Loucy (cell line): ENCODE measurements at regions not wholly inside any gene's neighbourhood (a gene's known extent, or its start where the extent isn't known, plus 50 kb on each side); places are given as distances from the start of the nearest gene placed in this dataset.

ENCODE experiments used
- H2AFZ ChIP-seq: fragments of 200-600 bp; sonication (generic); 2 replicates; pipeline ENCODE4 v1.6.0; 2016; ENCODE audit warnings: antibody characterized with exemption, mild to moderate bottlenecking, low read length, moderate library complexity
- H3F3A ChIP-seq: fragments of 200-600 bp; 2 replicates; pipeline ENCODE4 v1.6.0; 2016; ENCODE audit warnings: antibody characterized with exemption, low read depth, mild to moderate bottlenecking
- H3K27me3 ChIP-seq: fragments of 200-600 bp; sonication (generic); 2 replicates; pipeline ENCODE4 v1.6.1; 2014; ENCODE audit warnings: low read length, mild to moderate bottlenecking; ENCODE audit not compliant: insufficient read depth, poor library complexity, severe bottlenecking
- H3K36me3 ChIP-seq: fragments of 200-600 bp; sonication (generic); 2 replicates; pipeline ENCODE4 v1.6.1; 2016; ENCODE audit warnings: low read length; ENCODE audit not compliant: insufficient read depth
- H3K4me1 ChIP-seq: fragments of 200-600 bp; sonication (generic); 2 replicates; pipeline ENCODE4 v1.5.1; 2014; ENCODE audit warnings: low read length, mild to moderate bottlenecking; ENCODE audit not compliant: insufficient read depth, poor library complexity, severe bottlenecking
- H3K4me2 ChIP-seq: fragments of 200-600 bp; sonication (generic); 2 replicates; pipeline ENCODE4 v1.6.0; 2014; ENCODE audit warnings: antibody characterized with exemption, low read length, low read depth, mild to moderate bottlenecking; ENCODE audit not compliant: poor library complexity, severe bottlenecking
- H3K4me3 ChIP-seq: fragments of 200-600 bp; sonication (generic); 2 replicates; pipeline ENCODE4 v1.5.1; 2014; ENCODE audit warnings: low read length, mild to moderate bottlenecking, mixed read lengths; ENCODE audit not compliant: poor library complexity, severe bottlenecking
- H3K79me2 ChIP-seq: fragments of 200-600 bp; sonication (generic); 2 replicates; pipeline ENCODE4 v1.6.1; 2014; ENCODE audit warnings: low read length; ENCODE audit not compliant: insufficient read depth
- H3K9ac ChIP-seq: fragments of 200-600 bp; sonication (generic); 2 replicates; pipeline ENCODE4 v1.6.0; 2014; ENCODE audit warnings: mild to moderate bottlenecking, low read depth, low read length, moderate library complexity; ENCODE audit not compliant: poor library complexity, severe bottlenecking
- H3K9me2 ChIP-seq: fragments of 200-600 bp; sonication (generic); replicated peaks from 2 replicates; pipeline ENCODE4 v1.6.1; 2016; ENCODE audit warnings: low read depth, low read length, mixed read lengths
- H3K9me3 ChIP-seq: fragments of 200-600 bp; sonication (generic); 2 replicates; pipeline ENCODE4 v1.6.1; 2014; ENCODE audit warnings: mild to moderate bottlenecking, antibody characterized with exemption, low read length, low read depth; ENCODE audit not compliant: insufficient read depth
- H4K20me1 ChIP-seq: fragments of 200-600 bp; sonication (generic); 2 replicates; pipeline ENCODE4 v1.6.0; 2014; ENCODE audit warnings: antibody characterized with exemption, low read length, mild to moderate bottlenecking; ENCODE audit not compliant: insufficient read depth, poor library complexity, severe bottlenecking
- CTCF ChIP-seq: fragments of 200-600 bp; sonication (generic); conservative IDR thresholded peaks from 2 replicates; pipeline ENCODE4 v1.5.1; 2014; ENCODE audit warnings: mild to moderate bottlenecking, antibody characterized with exemption, low read length
- EZH2phosphoT487 ChIP-seq: fragments of 200-600 bp; IDR thresholded peaks from 2 replicates; pipeline ENCODE4 v1.6.1; 2018; ENCODE audit warnings: antibody characterized with exemption, mild to moderate bottlenecking, moderate library complexity, borderline replicate concordance

DNA sequence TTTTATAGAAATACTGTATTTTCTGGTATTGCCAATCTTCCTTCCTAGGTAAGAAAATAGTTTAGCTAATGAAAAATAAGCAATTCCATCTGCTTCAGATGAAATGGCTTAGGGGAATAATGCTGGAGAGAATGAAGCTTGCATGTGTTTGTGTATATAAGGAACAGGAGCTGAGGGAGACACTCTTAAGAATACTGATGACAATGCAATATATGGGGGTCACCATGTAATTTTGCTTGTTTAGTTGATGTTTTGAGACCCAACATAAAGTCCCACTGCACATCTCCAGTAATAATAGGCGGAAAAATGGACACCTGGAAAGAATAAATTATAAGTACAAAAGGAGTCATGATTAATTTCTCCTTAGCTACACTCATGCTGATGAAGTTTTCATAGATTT is 110.8 kb upstream of the BRINP3 start:
- Histone ChIP-seq H3K4me1 (no peaks in the 10 kb centered on the region), H3K9me2 (no peaks in the 10 kb centered on the region), H3K9ac (no peak overlapping the region), H3K4me2 (no peak overlapping the region), H4K20me1 (no peaks in the 10 kb centered on the region), H3F3A (no peaks in the 10 kb centered on the region), H3K27me3 (no peaks in the 10 kb centered on the region), H2AFZ (no peak overlapping the region), H3K4me3 (no peak overlapping the region), H3K79me2 (no peaks in the 10 kb centered on the region), H3K9me3 (no peaks in the 10 kb centered on the region), H3K36me3 (no peaks in the 10 kb centered on the region)
- TF ChIP-seq CTCF = no peak
- TF ChIP-seq EZH2phosphoT487 = no peak

DNA sequence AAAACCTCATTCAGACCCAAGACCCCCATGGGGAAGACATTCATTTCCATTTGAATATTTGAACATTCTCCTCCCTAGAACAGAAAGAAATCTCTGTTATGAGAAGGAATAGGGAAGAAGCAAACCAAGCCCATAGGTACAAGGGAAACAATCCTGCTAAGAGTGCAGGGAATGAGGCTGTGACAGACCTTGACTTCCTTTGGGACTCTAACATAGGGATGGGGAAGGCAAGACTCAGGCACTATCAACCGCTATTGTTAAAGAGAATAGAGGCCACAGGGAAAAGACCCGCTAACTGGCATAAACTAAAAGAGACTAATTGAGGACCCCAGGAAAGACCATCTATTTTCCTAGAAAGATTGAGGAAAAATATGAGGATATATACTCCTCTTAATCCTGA is 117.8 kb upstream of the BRINP3 start:
- Histone ChIP-seq H3K9me2 (no peaks in the 10 kb centered on the region), H3F3A (no peaks in the 10 kb centered on the region), H3K36me3 (no peaks in the 10 kb centered on the region), H3K9ac (no peak overlapping the region), H3K4me3 (no peak overlapping the region), H2AFZ (no peak overlapping the region), H3K79me2 (no peaks in the 10 kb centered on the region), H3K9me3 (no peaks in the 10 kb centered on the region), H3K4me1 (no peaks in the 10 kb centered on the region), H3K4me2 (no peak overlapping the region), H4K20me1 (no peaks in the 10 kb centered on the region), H3K27me3 (no peaks in the 10 kb centered on the region)
- no peak for TF ChIP-seq EZH2phosphoT487
- no peak for TF ChIP-seq CTCF

DNA sequence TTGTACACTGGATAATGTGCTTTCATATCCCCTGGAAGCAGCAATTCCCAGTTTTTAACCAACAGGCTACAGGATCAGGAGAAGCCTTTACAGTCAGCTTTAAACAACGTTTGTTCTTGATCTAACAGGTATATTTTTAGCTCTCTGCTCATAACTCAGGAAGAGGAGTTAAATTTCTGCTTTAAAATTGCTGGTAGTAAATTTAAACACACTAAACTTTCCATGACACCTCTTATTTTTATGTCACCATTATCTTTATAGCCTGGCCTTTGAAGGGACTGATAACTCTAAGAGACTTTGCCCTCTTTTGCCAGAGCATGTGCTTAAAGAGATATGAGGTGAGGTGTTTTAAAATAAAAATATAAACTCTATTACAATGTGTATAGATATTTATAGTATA is 119.6 kb upstream of the BRINP3 start:
- no peaks in the 10 kb centered on the region for H3K9me2 ChIP-seq

More for the DNA sequence above, 119.6 kb upstream of the BRINP3 start:
- no peaks in the 10 kb centered on the region for H3K27me3 ChIP-seq
- H2AFZ ChIP-seq = no peak overlapping the region
- TF ChIP-seq CTCF = no peak
- H3F3A ChIP-seq = no peaks in the 10 kb centered on the region
- H3K36me3 ChIP-seq = no peaks in the 10 kb centered on the region
- no peaks in the 10 kb centered on the region for H4K20me1 ChIP-seq
- no peaks in the 10 kb centered on the region for H3K9me3 ChIP-seq
- no peak overlapping the region for H3K4me2 ChIP-seq
- H3K79me2 ChIP-seq = no peaks in the 10 kb centered on the region
- H3K4me3 ChIP-seq = no peak overlapping the region
- no peaks in the 10 kb centered on the region for H3K4me1 ChIP-seq
- no peak overlapping the region for H3K9ac ChIP-seq
